NCI-H510A (cell line): ENCODE measurements at regions not wholly inside any gene's neighbourhood (a gene's known extent, or its start where the extent isn't known, plus 50 kb on each side); places are given as distances from the start of the nearest gene placed in this dataset.

Experiments used
- DNase-seq: peaks from one replicate; lab custom pipeline; 2025; lab: John Stamatoyannopoulos, UW

GRCh38 chr1:42034426-42034825 is 115.7 kb upstream of the HIVEP3 start:
- no peak for DNase-seq

GRCh38 chr1:42033629-42034028 is 114.9 kb upstream of the HIVEP3 start:
- DNase-seq = no peak

GRCh38 chr1:42017730-42018129 is 99.0 kb upstream of the HIVEP3 start:
- no peak for DNase-seq

- DNase-seq = no peak
These were observed 98.5 kb upstream of the HIVEP3 start for GRCh38 chr1:42017259-42017658.

GRCh38 chr1:42014823-42015222 is 96.1 kb upstream of the HIVEP3 start:
- DNase-seq = no peak

- no peak for DNase-seq
These were observed 95.3 kb upstream of the HIVEP3 start for GRCh38 chr1:42013881-42014470.

- DNase-seq = no peak
These were observed 94.1 kb upstream of the HIVEP3 start for GRCh38 chr1:42012852-42013251.

- DNase-seq = no peak
These were observed 91.7 kb upstream of the HIVEP3 start for GRCh38 chr1:42010381-42010780.

GRCh38 chr1:42008264-42008663 is 89.5 kb upstream of the HIVEP3 start:
- DNase-seq = no peak

GRCh38 chr1:42006836-42007235 is 88.1 kb upstream of the HIVEP3 start:
- DNase-seq = no peak

- DNase-seq = no peak
These were observed 87.4 kb upstream of the HIVEP3 start for GRCh38 chr1:42006093-42006492.

- DNase-seq = no peak
These were observed 86.8 kb upstream of the HIVEP3 start for GRCh38 chr1:42005530-42005929.

GRCh38 chr1:42004860-42005259 is 86.1 kb upstream of the HIVEP3 start:
- no peak for DNase-seq

GRCh38 chr1:42004322-42004721 is 85.6 kb upstream of the HIVEP3 start:
- DNase-seq = no peak

- DNase-seq = no peak
These were observed 84.7 kb upstream of the HIVEP3 start for GRCh38 chr1:42003433-42003832.

GRCh38 chr1:42002220-42002619 is 83.5 kb upstream of the HIVEP3 start:
- DNase-seq = peak; percentile 41

GRCh38 chr1:42000766-42001165 is 82.0 kb upstream of the HIVEP3 start:
- no peak for DNase-seq

- no peak for DNase-seq
These were observed 81.2 kb upstream of the HIVEP3 start for GRCh38 chr1:41999884-42000283.

GRCh38 chr1:41998250-41998649 is 79.5 kb upstream of the HIVEP3 start:
- no peak for DNase-seq

GRCh38 chr1:41997153-41997552 is 78.4 kb upstream of the HIVEP3 start:
- no peak for DNase-seq

- DNase-seq = no peak
These were observed 76.9 kb upstream of the HIVEP3 start for GRCh38 chr1:41995441-41996130.

- no peak for DNase-seq
These were observed 75.6 kb upstream of the HIVEP3 start for GRCh38 chr1:41994195-41994894.

GRCh38 chr1:41983451-41983850 is 64.7 kb upstream of the HIVEP3 start:
- DNase-seq = no peak
